ENCODE measurements at regions not wholly inside any gene's neighbourhood (a gene's known extent, or its start where the extent isn't known, plus 50 kb on each side); places are given as distances from the start of the nearest gene placed in this dataset.
"Not testable (repeated sequence)": the region's sequence is repeated elsewhere in the genome, so short reads cannot be mapped to it uniquely, and the experiment has no call there.

GRCh38 chr14:29005647-29006046 lies 239.1 kb downstream of the FOXG1 start:
- no peak overlapping the region for H3K4me3 ChIP-seq (ENCODE audit: low read length)
- DNase-seq (ENCODE audit: low read depth): no peak
- no peak for TF ChIP-seq CTCF (conservative IDR thresholded peaks at IDR 0.05; ENCODE audit: low read length)

- H3K4me3 ChIP-seq (ENCODE audit: low read length): no peak overlapping the region
- DNase-seq (ENCODE audit: low read depth): no peak
- TF ChIP-seq CTCF (conservative IDR thresholded peaks at IDR 0.05; ENCODE audit: low read length): no peak
These were observed 241.4 kb downstream of the FOXG1 start for GRCh38 chr14:29007990-29008389.

- TF ChIP-seq CTCF (conservative IDR thresholded peaks at IDR 0.05; ENCODE audit: low read length): peak; percentile 94
- peak overlapping the region; percentile 31 for H3K4me3 ChIP-seq (ENCODE audit: low read length)
- peak; percentile 31 for DNase-seq (ENCODE audit: low read depth)
These were observed 249.7 kb downstream of the FOXG1 start for GRCh38 chr14:29016050-29016900.

- DNase-seq (ENCODE audit: low read depth); H3K4me3 ChIP-seq (ENCODE audit: low read length): not testable (repeated sequence)
These were observed 256.9 kb downstream of the FOXG1 start for GRCh38 chr14:29023505-29023904.

GRCh38 chr14:29027441-29027840 lies 260.9 kb downstream of the FOXG1 start:
- not testable (repeated sequence) for DNase-seq (ENCODE audit: low read depth); H3K4me3 ChIP-seq (ENCODE audit: low read length)

- not testable (repeated sequence) for H3K4me3 ChIP-seq (ENCODE audit: low read length); DNase-seq (ENCODE audit: low read depth)
These were observed 261.5 kb downstream of the FOXG1 start for GRCh38 chr14:29027941-29028705.

- TF ChIP-seq CTCF (conservative IDR thresholded peaks at IDR 0.05; ENCODE audit: low read length): no peak
- no peak for DNase-seq (ENCODE audit: low read depth)
- H3K4me3 ChIP-seq (ENCODE audit: low read length): no peak overlapping the region
These were observed 262.5 kb downstream of the FOXG1 start for GRCh38 chr14:29028973-29029582.

GRCh38 chr14:29030121-29030520 lies 263.5 kb downstream of the FOXG1 start:
- H3K4me3 ChIP-seq (ENCODE audit: low read length): no peak overlapping the region
- TF ChIP-seq CTCF (conservative IDR thresholded peaks at IDR 0.05; ENCODE audit: low read length): no peak
- DNase-seq (ENCODE audit: low read depth): no peak
